Right kidney (tissue), 1 donor: ENCODE measurements at regions not wholly inside any gene's neighbourhood (a gene's known extent, or its start where the extent isn't known, plus 50 kb on each side); places are given as distances from the start of the nearest gene placed in this dataset.

Experiments
- DNase-seq: peaks from one replicate; pipeline ENCODE4 v3.0.0-alpha.2; 2016

GRCh38 chr6:140050101-140050995 lies 675.9 kb upstream of the CITED2 start:
- no peak for DNase-seq

GRCh38 chr6:140049251-140049650 lies 674.8 kb upstream of the CITED2 start:
- no peak for DNase-seq

DNA sequence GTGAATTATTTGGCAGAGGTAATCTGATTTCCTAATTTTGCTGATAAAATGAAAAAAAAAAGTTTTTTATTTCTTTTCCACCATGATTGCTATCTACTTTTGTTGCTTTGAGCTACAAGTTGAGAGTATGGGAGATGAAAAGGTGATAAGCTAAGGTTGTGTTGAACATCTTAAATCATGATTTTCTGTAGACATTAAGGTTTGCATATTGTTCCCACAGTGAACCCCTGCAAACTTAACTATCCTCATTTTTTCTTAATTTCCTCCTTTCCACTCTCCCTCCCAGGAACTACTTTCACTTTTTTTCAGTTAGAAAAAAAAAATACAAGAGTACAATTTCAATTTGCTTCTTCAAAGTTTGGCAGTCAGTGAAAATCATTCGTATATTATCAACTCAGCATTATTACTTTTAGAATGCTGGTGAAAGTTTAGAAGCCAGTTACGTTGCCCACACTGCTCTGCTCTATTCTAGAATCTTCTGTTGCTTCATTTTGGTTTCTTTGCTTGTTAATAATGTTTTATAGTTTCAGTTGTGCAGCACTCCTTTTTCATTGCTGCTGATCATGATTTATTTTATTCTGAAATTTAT lies 673.8 kb upstream of the CITED2 start:
- no peak for DNase-seq

GRCh38 chr6:140047321-140047720 lies 672.9 kb upstream of the CITED2 start:
- no peak for DNase-seq

DNA sequence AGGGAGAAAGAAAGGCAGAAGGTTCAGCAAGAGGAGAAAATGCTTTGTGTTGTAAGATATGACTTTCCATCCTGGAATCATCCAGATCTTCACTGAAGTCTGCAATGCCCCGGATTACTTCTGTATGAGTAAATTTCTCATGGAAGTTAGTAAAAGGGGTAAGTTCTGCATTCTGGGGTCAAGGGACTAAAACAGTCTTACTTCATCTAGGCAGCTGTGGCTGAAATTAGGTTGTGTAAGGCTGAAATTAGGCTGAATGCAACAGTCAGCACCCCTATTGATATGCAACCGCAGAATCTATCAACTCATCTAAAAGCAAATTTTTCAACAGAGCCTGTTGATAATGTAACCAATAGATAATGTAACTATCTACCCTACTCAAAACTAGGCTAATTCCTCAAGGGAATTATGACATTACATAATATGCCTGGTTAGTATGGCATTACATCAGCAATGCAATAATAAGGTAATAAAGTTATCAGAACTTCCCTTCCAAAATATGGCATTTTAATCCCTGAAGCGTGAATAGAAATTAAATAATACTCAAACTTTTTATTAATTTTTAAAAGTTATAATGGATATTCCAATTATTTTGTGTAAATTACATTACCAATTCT lies 671.7 kb upstream of the CITED2 start:
- DNase-seq = no peak

GRCh38 chr6:140045116-140045515 lies 670.7 kb upstream of the CITED2 start:
- DNase-seq = no peak

DNA sequence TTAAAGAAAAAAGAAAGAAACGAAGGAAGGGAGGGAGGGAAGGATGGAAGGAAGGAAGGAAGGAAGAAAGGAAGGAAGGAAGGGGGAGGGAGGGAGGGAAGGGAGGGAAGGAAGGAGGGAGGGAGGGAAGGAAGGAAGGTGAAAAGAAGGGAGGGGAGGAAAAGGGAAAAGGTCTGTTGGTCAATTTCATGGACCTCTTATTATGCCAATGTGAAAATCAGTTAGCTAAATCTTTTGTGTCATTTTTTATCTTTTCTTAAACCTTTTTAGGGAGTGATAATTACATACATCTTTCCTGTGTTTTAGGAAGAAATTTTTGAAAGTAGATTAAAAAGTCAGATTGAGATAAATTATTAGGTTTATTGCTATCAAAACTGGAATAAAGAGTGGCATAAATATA lies 670.2 kb upstream of the CITED2 start:
- DNase-seq = no peak

DNA sequence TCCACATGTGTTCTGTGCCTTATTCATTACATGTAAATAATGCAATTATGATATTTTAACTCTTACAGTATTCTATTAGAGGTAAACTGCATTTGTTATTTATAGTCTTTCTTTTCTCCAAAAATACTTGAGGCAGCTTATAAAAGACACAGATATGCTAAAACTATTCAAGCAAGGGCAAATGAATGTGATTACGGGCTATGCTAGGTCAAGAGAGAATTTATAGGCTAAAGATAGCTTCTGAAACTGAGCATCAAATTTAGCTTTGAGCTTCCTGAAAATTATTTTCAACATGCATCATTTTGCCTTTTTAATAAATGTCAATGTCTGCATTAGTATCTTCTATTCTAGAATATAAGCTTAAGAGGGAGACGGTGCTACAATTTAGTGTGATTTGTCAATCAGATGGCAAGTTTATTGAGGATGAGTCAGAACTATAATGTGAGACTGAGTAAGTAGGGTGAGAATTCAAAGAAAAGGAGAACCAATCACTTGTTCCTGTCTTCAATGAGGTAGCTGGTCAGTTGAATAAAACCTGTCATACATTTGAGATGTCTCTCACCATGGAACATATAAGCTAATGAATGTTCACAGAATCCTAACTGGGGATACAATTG lies 669.4 kb upstream of the CITED2 start:
- no peak for DNase-seq

DNA sequence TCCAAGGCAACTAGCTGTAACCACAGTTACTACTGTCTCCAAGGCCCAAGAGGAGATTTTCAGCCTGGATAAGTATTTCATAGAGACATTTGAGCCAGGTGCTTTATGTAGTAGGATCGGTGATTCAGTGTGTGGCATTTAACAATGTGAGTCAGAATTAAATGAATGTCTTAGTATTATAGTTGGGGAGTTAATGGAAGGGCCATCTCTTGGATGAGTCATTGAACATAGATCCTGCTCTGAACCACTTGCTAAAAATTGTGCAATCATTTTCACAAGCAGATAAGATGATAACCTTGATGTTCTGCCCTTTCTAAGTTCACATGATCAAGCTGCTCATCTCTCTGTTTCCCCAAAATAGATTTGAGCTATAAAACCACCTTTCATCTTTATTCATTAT lies 668.9 kb upstream of the CITED2 start:
- no peak for DNase-seq

DNA sequence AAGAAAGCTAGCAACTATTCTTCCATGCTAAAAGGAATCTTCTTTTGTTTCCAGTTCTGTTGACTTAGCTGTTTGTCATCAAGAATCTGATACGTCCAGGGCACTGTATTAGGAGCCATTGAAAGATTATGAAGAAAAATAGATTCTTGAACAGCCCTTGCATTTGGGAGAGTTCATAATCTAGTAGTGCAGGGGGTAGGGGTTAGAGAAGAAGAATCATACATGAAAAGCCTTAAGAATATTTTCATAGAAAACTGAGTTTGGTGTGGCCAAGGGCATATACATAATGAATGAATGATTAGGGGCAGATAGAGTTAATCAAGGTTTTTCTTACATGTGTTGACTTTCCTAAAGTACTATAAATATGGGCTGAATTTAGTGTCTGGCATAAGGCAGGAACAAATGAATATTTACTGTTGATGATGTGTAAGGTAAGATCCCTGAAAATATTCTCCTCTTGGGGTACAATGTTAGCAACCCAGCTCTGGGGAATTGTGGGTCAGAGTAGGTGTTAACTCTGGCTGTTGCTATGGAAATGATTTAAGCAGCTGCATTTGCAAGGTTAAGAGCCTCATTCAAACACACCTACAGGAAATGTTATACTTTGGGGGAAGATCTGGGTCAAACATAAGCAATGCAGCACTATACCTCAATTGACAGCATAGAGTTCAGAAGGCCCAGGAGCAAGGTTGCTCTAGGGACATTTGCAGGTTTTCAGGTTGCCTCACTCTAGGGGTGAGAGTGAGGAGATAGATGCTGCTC lies 667.3 kb upstream of the CITED2 start:
- DNase-seq = no peak

GRCh38 chr6:140041056-140041455 lies 666.6 kb upstream of the CITED2 start:
- no peak for DNase-seq

- no peak for DNase-seq
Measured at GRCh38 chr6:140040396-140040795, 665.9 kb upstream of the CITED2 start.

DNA sequence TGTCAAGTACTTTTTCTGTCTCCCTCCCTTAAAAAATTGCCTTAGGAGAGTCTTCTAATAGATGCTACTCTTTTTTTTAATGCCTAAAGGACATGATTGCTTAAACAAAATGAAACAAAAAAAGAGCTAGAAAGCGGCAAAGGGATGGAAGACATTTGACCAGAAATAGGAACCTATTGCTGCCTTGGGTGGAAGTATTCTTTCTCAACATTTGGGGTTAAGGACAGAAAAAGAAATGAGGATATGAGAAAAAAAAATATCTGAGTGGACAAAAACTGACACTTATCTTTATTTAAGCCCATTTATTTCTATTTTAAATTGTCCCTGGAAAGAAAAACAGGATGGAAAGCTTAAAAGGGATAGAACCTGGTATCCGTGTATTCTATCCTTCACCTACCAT lies 664.9 kb upstream of the CITED2 start:
- DNase-seq = no peak

- no peak for DNase-seq
Measured at GRCh38 chr6:140036196-140036595, 661.7 kb upstream of the CITED2 start.

- no peak for DNase-seq
Measured at GRCh38 chr6:140032189-140032588, 657.7 kb upstream of the CITED2 start.

DNA sequence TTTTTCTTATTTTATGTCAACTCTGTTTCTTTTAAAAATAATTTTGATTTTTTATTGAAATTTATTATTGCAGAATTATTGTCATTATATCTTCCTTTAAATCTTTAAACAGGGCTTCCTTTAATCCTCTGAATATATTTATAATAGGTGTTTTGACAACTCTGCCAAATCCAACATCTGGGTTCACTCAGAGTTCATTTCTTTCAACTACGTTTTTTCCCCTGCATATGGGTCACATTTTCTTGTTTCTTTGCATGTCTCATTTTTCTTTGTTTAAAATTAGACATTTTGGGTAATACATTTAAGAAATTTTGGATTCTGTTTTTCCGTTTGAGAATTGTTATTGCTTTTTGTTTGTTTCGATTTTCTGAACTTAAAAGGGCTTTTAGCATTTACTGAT lies 655.1 kb upstream of the CITED2 start:
- no peak for DNase-seq

DNA sequence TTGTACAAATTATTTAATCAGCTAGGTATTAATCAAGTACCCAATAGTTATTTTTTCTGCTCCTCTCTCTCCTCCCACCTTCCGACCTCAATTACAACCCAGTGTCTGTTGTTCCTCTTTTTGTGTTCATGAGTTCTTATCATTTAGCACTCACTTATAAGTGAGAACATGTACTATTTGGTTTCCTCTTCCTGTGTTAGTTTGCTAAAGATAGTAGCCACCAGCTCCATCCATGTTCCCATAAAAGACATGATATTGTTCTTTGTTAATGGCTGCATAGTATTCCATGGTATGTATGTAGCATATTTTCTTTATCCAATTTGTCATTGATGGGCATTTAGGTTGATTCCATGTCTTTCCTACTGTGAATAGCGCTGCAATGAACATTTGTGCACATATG lies 652.8 kb upstream of the CITED2 start:
- no peak for DNase-seq

DNA sequence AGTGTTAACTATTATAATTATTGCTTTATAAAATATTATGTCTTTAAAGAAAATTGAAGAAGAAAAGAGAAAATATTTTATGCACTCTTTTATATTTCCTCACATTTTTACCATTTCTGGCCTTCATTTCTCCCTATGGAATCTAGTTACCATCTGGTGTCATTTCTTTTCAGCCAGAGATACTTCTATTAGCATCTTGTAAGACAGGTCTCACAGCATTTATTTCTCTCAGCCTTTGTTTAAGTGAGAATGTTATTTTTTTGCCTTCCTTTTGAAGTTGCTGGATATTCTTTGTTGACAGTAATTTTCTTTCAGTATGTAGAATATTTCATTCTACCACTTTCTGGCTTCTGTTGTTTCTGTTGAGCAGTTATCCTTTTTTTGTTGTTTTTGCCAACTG lies 652.1 kb upstream of the CITED2 start:
- DNase-seq = no peak

- no peak for DNase-seq
Measured at GRCh38 chr6:140025171-140025570, 650.7 kb upstream of the CITED2 start.

- no peak for DNase-seq
Measured at GRCh38 chr6:140020207-140020791, 645.9 kb upstream of the CITED2 start.

- no peak for DNase-seq
Measured at GRCh38 chr6:140018588-140018987, 644.1 kb upstream of the CITED2 start.

DNA sequence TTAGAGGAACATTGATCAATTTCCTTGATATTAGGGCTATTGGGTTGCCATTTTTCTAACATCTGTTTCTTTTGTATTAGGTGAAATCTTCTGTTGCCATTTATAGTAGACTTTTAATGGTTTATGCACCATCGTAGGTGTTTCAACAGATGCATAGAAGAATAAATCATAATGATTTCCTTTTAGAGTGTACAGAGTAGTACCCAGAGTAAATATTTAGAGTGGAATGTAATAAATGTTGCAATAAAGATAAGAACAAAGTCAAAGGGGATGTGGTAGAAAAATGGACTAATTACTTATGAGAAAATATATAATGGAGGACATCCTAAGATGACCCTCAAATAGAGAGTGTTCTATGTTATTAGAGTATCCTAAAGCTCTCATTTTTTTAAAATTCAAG lies 643.0 kb upstream of the CITED2 start:
- no peak for DNase-seq
